K562 (cell line): ENCODE measurements at regions not wholly inside any gene's neighbourhood (a gene's known extent, or its start where the extent isn't known, plus 50 kb on each side); places are given as distances from the start of the nearest gene placed in this dataset.

Experiments used
- ATAC-seq: fragments of 200-7000 bp; cut with Tn5 transposase; 3 replicates; pipeline ENCODE4 v1.9.1; 2020; ENCODE audit warnings: moderate library complexity
- BruUV-seq: library from RNA; stranded (reverse); fragments of 400-500 nt; replicated peaks from 2 replicates; lab custom pipeline; 2021; lab: Mats Ljungman, UMichigan
- CTCF ChIA-PET: fragments of 300-600 bp; formaldehyde crosslinking; extraction: SDS; loops from one replicate; lab custom pipeline; 2021; ENCODE audit warnings: low intra/inter-chr PET ratio; lab: Yijun Ruan, JAX
- POLR2A ChIA-PET: fragments of 300-600, 350-650 bp; sonication (Branson Sonifier 250); formaldehyde crosslinking; extraction: SDS; loops from one replicate; lab custom pipeline; 2021; ENCODE audit warnings: antibody characterized with exemption, inconsistent platforms; lab: Yijun Ruan, JAX
- DNase-seq, 4 experiments: peaks; one replicate each; pipeline versions ENCODE4 v3.0.0 to v3.0.0-alpha.2; 2011 to 2018; ENCODE audit warnings: low spot score in 3 of 4, mixed read lengths in 3 of 4; ENCODE audit errors: extremely low read depth in 1 of 4
- FAIRE-seq: peaks from 2 replicates; lab custom pipeline; 2011; peaks lifted over from hg19 to GRCh38; lab: Jason Lieb, UNC
- H2AFZ ChIP-seq: 2 replicates; pipeline ENCODE4 v1.6.0; 2011; ENCODE audit warnings: low read depth, low read length, control low read depth, inconsistent platforms
- H3K27ac ChIP-seq: fragments of 200-600 bp; 3 replicates; pipeline ENCODE4 v1.8.0; 2011; ENCODE audit warnings: low read depth, mild to moderate bottlenecking, control low read depth, inconsistent platforms, low read length, moderate library complexity, mixed read lengths; ENCODE audit errors: extremely low read depth
- H3K27me3 ChIP-seq, 2 experiments: fragments of 300-600 bp in 1 of 2; 2 replicates in 1 of 2; 3 replicates in 1 of 2; pipeline versions ENCODE4 v1.6.0 to v1.8.0; 2011; ENCODE audit warnings: inconsistent platforms in 2 of 2, low read length in 2 of 2, mild to moderate bottlenecking in 1 of 2, mixed read lengths in 1 of 2, moderate library complexity in 1 of 2; ENCODE audit not compliant: control insufficient read depth in 2 of 2, insufficient read depth in 2 of 2
- H3K36me3 ChIP-seq: fragments of 300-600 bp; 3 replicates; pipeline ENCODE4 v1.8.0; 2011; ENCODE audit warnings: mild to moderate bottlenecking, low read length, inconsistent platforms; ENCODE audit not compliant: control insufficient read depth, insufficient read depth
- H3K4me1 ChIP-seq, 2 experiments: fragments of 200-600 bp in 1 of 2; replicated peaks in 1 of 2; 2 replicates in 1 of 2; 3 replicates in 1 of 2; pipeline versions ENCODE4 v1.5.1 to v1.8.0; 2011; ENCODE audit warnings: inconsistent platforms in 2 of 2, low read length in 2 of 2, mild to moderate bottlenecking in 1 of 2, mixed read lengths in 1 of 2, moderate library complexity in 1 of 2; ENCODE audit not compliant: control insufficient read depth in 2 of 2, insufficient read depth in 2 of 2
- H3K4me2 ChIP-seq: 2 replicates; pipeline ENCODE4 v1.6.1; 2011; ENCODE audit warnings: low read length, control low read depth, inconsistent platforms, mixed read lengths; ENCODE audit not compliant: insufficient read depth
- H3K4me3 ChIP-seq: fragments of 200-600 bp; sonication (generic), shearing (Covaris generic); 2 replicates; pipeline ENCODE4 v1.5.1; 2016; ENCODE audit warnings: control low read depth, inconsistent platforms
- H3K79me2 ChIP-seq: fragments of 200-600 bp; 3 replicates; pipeline ENCODE4 v1.8.0; 2011; ENCODE audit warnings: low read length, inconsistent platforms; ENCODE audit not compliant: control insufficient read depth, insufficient read depth
- H3K9ac ChIP-seq, 2 experiments: 2 replicates each; pipeline versions ENCODE4 v1.6.0 to v1.6.1; 2011; ENCODE audit warnings: low read depth in 2 of 2, low read length in 2 of 2, control low read depth in 1 of 2, inconsistent platforms in 1 of 2, mild to moderate bottlenecking in 1 of 2, mixed read lengths in 1 of 2; ENCODE audit not compliant: insufficient read depth in 1 of 2
- H3K9me1 ChIP-seq: one replicate; pipeline ENCODE4 v1.6.0; 2011; ENCODE audit warnings: inconsistent platforms, mild to moderate bottlenecking, low read length, moderate library complexity; ENCODE audit not compliant: control insufficient read depth, insufficient read depth
- H3K9me3 ChIP-seq: replicated peaks from 2 replicates; pipeline ENCODE4 v1.5.1; 2011; ENCODE audit warnings: low read depth, low read length, inconsistent platforms; ENCODE audit not compliant: control insufficient read depth, insufficient read depth
- H4K20me1 ChIP-seq: replicated peaks from 2 replicates; pipeline ENCODE4 v1.6.1; 2011; ENCODE audit warnings: low read length, inconsistent platforms, mixed read lengths; ENCODE audit not compliant: control insufficient read depth, insufficient read depth
- GATAD2B ChIP-seq: fragments of 450-650 bp; IDR thresholded peaks from 2 replicates; pipeline ENCODE4 v1.6.1; 2017; ENCODE audit warnings: mild to moderate bottlenecking, borderline replicate concordance
- POLR2G ChIP-seq: fragments of 200-400 bp; formaldehyde crosslinking; IDR thresholded peaks from 2 replicates; pipeline ENCODE4 v1.6.1; 2017; ENCODE audit warnings: low read depth, mild to moderate bottlenecking, antibody characterized with exemption, low read length, moderate library complexity
- ZNF146 ChIP-seq: IDR thresholded peaks from one replicate; pipeline ENCODE4 v1.6.1; 2018; ENCODE audit warnings: missing compliant biosample characterization; ENCODE audit not compliant: unreplicated experiment
- ZNF354B ChIP-seq: fragments of 250-450 bp; sonication (Bioruptor Pico); IDR thresholded peaks from 2 replicates; pipeline ENCODE4 v1.4.0; 2020
- in situ Hi-C: fragments of 300-500 bp; cut with MboI; formaldehyde crosslinking; loops from 4 replicates; pipeline ENCODE4 v1.15.0; 2018; ENCODE audit warnings: inconsistent platforms, mixed read lengths
- intact Hi-C: fragments of 100-400 bp; cut with micrococcal nuclease; formaldehyde crosslinking; loops from 2 replicates; pipeline ENCODE4 v1.14.2; 2022
- TF ChIP-seq, protein P1 (sequence below), 2 experiments: fragments of 450-650 bp in 1 of 2; IDR thresholded peaks; 2 replicates each; pipeline ENCODE4 v1.6.1; 2011 to 2017; ENCODE audit warnings: low read depth in 2 of 2, antibody characterized with exemption in 1 of 2, borderline replicate concordance in 1 of 2, low read length in 1 of 2, mild to moderate bottlenecking in 1 of 2, mixed read lengths in 1 of 2; ENCODE audit not compliant: control insufficient read depth in 1 of 2

DNA sequence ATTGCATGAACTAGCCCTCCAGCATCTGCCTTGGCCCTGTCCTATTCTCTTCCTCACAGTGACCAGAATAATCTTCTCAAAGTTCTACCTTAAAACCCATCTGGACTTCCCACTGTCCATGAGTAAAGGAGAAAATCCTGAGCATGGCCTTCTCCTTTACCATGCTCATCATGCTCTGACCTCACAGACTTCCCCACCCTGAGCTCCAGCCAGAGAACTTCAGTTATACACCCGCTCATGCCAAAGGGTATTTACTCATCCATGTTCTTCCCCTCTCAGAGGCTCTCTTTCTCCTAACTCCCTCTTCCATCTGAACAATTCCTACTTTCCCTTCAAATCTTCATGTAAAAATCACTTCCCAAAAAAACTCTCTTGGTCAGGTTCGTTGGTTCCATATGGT, 188.4 kb downstream of the SETD4 start (continued):
- TF ChIP-seq, protein P1, sequence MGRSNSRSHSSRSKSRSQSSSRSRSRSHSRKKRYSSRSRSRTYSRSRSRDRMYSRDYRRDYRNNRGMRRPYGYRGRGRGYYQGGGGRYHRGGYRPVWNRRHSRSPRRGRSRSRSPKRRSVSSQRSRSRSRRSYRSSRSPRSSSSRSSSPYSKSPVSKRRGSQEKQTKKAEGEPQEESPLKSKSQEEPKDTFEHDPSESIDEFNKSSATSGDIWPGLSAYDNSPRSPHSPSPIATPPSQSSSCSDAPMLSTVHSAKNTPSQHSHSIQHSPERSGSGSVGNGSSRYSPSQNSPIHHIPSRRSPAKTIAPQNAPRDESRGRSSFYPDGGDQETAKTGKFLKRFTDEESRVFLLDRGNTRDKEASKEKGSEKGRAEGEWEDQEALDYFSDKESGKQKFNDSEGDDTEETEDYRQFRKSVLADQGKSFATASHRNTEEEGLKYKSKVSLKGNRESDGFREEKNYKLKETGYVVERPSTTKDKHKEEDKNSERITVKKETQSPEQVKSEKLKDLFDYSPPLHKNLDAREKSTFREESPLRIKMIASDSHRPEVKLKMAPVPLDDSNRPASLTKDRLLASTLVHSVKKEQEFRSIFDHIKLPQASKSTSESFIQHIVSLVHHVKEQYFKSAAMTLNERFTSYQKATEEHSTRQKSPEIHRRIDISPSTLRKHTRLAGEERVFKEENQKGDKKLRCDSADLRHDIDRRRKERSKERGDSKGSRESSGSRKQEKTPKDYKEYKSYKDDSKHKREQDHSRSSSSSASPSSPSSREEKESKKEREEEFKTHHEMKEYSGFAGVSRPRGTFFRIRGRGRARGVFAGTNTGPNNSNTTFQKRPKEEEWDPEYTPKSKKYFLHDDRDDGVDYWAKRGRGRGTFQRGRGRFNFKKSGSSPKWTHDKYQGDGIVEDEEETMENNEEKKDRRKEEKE (IDR thresholded peaks at IDR 0.05; ENCODE audit: borderline replicate concordance in 1 of 2, control insufficient read depth in 1 of 2, low read depth in 2 of 2, low read length in 1 of 2) = no peak
- TF ChIP-seq ZNF354B (CRISPR knock-in tag) (no peak), POLR2G (no peak)

DNA sequence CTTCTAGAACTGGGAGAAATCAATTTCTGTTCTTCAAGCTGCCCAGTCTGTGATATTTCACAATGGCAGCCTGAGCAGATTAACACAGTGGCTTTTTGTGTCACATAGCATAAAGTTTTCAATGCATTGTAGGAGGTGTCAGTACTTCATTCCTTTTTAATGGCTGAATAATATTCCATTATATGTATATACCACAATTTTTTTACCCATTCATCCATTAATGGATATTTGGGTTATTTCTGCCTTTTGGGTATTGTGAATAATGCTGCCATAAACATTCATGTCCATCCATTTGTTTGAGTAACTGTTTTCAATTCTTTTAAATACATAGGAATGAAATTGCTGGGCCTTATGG, 191.5 kb downstream of the SETD4 start:
- BruUV-seq = no TSS peak
- no peaks in the 10 kb centered on the region for H3K9me1 ChIP-seq
- no peak for FAIRE-seq
- in situ Hi-C loops = no loop called here
- no peaks in the 10 kb centered on the region for H3K9me3 ChIP-seq
- H3K9ac ChIP-seq = no peak overlapping the region
- no peaks in the 10 kb centered on the region for H3K27me3 ChIP-seq
- H3K27ac ChIP-seq = no peak overlapping the region
- ATAC-seq = no peak
- no peak overlapping the region for H2AFZ ChIP-seq
- H3K4me1 ChIP-seq = no peaks in the 10 kb centered on the region
- H4K20me1 ChIP-seq = no peaks in the 10 kb centered on the region
- no peak for DNase-seq
- peak; percentile 65 for TF ChIP-seq ZNF146 (CRISPR knock-in tag)
- TF ChIP-seq GATAD2B = no peak
- ChIA-PET POLR2A (interaction anchor here (0.8 kb wide), 1 partner anchor 20 kb away, joined by 3 read pairs; no protein-coding TSS in a partner anchor), CTCF (no interaction called here)
- intact Hi-C loops = no loop called here
- H3K36me3 ChIP-seq = no peaks in the 10 kb centered on the region
- H3K4me3 ChIP-seq = no peak overlapping the region
- H3K4me2 ChIP-seq = no peak overlapping the region
- H3K79me2 ChIP-seq = no peaks in the 10 kb centered on the region
